LHCN-M2 (cell line): ENCODE measurements at regions not wholly inside any gene's neighbourhood (a gene's known extent, or its start where the extent isn't known, plus 50 kb on each side); places are given as distances from the start of the nearest gene placed in this dataset.

Source experiments
- DNase-seq: peaks from one replicate; pipeline ENCODE4 v3.0.0-alpha.2; 2012; ENCODE audit warnings: low read depth

DNA sequence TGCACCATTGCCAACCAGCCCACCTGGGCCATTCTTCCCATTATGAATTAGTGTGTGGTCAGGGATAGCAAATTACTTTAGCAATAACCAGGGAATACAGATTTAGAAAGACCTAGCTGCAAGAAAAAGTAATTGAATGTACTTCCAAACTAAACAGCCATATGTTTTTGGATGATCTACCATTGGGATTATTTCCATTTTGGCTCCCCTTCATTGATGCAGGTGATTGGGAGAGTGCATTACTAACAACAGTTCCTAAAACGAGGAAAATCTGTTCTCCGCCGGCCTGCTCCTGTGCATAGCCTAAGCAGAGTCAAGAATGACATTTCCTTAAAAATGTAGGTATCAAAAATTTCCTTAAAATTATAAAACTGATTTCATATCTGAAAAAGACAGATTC lies 58.5 kb downstream of the MAIP1 start:
- DNase-seq: no peak

DNA sequence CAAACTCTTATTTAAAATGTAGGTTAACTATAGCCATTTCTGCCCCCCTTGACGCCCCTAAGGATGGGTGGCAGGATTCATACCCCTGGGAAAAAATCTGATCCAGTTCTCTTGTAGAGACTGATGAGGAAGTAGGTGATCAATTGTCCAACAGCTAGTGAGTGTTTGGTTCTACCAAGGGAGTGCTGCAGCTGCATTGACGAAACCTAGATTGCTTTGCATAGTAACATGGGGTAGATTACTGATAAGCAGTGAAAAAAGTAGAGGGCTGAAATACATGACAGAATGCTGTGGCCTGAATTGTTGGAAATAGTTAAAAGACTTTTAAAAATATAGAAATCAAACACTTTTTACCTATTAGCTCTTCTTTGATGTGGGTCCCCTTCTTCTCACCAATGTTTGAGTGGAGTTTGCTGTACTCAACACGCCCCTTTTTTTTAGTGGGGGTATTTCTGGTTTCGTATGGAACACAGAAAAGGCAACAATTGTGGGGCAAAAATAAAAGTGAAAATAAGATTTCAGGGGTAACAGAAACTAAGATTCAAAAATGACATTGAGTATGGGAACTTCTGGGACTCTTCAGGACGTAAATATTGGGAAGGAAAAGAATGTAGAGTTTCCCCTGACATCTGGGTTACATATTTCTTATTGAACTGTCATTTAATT lies 66.2 kb downstream of the MAIP1 start:
- no peak for DNase-seq

DNA sequence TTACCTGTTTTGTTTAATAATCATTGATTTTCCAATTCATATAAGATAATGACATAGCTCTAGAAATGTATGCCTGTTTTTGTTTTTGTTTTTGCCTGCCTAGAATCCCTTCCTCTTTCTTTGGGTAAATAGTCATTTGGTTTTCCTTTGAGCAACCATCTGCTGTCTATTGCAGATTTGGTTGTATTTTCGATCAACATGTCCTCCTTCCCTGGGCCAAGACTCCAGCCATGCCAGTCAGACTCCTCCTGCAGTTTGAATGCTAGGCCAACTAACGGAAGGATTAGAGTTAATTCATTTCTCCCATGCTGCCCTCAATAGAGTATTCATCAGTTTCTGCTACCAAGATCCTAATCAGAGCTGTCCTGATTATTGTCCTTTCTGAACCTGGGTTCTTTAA lies 67.1 kb downstream of the MAIP1 start:
- no peak for DNase-seq

DNA sequence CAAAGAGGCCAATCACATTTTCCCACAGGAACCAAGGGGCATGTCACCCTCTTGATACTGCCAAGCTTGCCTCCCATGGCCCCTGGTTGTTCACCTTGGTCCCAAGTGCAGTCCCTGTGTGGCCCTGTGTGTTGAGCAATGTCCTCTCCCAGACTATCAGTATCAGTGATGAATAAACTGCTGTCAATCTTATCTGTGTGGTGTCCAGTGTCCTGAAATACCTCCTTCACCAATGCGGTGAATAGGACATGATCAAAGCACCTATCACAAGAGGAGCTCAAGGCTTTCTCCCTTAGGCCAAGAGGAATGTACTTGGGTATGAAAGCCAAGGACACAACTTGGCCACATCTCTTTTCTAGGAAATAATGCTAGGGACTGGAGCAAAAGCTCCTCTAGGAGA lies 68.2 kb downstream of the MAIP1 start:
- DNase-seq: no peak

DNA sequence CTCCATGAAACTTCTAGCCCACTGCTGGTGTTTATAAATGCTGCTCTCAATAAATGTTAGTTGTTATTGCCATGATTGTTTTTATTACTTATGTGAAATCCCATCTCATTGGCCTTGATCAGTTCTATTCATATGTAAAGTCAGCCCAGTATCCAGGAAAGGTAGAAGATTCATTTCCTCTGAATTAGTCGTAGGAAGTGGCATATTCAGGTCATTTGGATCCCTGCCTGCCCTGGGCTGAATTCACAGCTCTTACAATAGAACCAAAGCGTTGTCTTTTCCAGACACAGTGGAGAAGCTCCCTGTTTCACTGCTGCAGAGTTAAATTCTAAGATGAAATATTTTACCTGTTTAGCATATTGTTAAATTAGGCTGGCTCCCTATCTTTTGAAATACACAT lies 70.3 kb downstream of the MAIP1 start:
- DNase-seq: peak; percentile 15

DNA sequence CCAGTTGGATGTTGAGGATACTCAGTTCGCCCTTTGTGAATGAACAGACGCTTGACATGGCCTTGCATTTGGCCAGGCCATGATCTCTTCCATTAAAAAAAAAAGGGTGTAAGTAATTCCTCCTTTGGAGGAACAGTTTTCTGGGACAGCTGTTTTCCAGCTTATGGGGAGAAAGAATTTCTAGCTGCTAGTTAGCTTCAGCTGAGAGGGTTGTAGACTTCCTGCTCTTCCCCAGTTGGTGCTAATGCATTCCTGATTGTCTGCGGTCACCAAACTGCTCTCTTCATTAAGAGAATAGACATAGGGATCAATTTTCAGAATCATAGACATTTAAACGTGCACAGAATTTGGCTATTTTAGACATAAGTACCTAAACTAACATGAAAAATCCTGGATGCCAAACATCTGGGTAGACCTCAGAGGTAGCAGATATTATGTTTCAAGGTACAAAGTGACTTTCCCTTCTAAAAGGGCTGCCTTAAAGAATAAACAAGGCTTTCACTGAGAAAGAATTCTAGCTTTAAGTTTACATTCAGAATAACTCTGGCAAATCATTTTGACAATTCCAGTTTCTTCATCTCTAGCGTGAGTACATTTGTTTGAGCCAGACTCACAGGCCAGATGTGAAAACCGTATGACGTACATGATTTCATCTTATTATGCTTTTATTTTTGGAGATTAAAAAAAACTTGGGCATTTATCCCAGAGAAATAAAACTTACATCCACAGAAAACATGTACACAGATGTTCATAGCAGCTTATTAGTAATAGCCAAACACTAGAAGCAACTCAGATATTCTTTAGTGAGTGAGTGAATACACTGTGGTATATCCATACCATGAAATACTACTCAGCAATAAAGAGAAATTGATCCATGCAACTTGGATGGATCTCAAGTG lies 71.2 kb downstream of the MAIP1 start:
- DNase-seq: no peak

DNA sequence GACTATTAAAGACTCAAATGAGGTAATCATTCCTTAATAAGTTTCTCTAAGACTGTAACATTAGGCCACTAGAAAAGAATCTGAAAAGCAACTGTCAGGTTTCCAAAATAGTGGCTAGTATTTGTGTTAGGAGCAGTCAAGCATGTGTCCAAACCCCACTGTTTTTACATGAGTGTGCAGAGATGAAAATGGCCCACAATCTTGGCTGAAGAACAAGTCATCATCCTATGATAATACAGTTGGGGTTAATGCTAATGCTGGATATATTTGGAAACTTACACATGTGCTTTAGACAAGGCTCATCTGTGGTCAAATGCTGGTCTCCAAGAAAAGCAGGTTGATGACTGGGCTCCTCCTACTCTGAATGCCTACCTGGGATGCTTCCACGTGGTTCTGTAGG lies 73.6 kb downstream of the MAIP1 start:
- no peak for DNase-seq

DNA sequence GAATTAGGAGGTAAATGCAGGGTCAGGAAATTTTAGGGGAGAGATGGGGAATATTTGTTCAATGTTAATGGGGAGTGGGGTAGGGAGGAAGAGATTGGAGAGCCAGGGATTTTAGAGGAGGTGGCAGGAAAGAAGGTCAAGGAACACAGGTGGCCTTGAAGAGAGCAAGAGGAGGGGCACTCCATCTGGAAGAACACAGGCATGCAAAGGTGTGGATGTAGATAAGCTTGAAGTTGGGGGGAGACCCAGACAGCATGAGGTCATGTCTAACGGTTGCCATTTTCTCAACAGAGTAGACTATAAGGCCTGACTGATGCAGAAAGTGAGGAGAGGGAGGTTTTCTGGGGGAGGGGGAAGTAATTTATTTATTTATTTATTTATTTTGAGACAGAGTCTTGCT lies 77.5 kb downstream of the MAIP1 start:
- no peak for DNase-seq

DNA sequence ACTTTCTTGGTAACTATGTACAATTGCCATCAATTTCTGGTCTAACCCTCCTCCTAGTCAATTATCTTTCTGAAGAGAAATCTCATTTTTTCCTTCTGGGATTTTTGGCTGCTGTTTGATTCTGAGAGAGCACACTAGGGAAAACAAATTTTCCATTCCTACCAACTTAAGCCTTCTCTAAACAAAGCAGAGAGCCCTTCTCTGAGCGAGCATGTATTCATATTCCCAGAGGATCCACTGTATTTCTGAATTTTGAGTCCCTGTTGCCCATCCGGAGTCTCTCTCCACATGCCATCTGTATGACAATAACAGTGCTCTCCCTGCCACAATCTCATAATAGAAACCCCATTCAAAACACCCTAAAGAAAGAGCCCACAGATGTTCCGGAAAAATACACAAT lies 78.5 kb downstream of the MAIP1 start:
- peak; percentile 29 for DNase-seq

DNA sequence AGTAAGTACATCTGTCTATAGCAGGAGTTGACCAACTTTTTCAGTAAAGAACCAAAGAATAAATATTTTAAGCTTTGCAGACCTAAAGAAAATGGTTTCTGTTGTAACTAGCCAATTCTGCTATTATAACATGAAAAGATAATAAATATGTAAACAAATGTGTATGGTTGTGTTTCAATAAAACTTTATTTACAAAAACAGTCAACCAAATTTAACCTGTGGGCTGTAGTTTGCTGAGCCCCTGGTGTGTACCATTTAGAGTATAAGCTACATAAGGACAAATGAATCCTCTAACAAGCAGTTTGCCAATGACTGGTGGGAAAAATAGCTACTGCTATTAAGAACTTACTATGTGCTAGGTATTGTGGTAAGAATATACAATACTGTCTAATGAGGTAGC lies 79.4 kb downstream of the MAIP1 start:
- DNase-seq: no peak

DNA sequence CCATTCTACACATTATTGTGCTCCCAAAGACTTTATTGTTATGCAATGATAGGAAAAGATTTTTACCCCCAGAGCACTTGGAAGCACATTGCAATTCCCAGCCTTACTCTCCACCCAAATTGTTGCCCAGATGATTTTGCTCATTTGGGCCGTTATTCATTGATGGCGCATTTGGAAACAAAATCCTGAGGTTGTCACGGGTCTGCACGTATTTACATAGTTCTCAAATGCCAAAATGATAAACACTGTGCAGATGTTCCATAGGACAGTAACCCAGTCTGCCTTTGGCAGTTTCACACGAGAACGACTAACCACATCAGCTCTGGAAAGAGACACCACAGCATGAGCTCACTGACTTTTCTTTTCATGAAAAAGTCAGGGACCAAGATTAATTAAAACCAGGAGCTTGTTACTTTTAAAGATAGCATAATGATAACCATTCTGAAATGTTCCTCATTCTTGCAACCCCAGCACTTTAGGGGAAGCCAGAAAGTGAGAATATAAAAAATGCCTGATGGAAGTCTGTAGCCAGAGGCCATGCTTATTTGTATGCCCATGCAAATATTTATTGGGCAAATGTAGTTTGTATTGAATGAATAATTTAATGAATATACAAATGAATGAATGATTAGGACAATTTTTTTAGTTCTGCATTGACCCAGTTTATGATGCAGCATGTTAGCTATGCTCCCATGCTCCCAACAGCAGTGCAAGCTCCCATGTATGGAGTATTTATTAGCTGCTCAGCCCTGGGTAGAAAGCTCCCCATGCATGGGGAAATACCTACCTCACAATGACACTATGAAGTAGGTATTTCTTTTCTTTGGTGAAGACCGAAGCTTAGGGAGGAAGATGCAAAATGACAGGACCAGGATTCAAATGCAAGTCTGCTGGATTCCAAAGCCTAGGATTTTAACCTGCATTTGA lies 84.6 kb downstream of the MAIP1 start:
- DNase-seq: peak; percentile 96

DNA sequence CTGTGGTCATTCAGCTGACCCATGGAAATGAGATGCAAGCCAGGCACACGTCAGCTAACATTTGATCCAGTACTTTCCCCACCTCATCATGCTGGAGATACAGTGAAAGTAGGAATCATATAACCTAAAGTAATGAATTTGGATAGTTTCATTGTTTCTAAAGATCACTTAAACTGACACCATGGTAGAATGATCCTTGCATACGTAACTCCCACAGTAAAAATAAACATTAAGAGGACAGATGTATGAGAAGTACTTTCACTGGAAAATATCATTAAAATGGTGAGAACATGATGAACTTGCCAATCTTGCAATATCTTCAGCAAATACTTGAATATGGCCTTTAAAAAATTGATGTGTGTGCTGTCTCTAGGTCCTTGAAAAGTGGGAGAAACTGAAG lies 85.4 kb downstream of the MAIP1 start:
- no peak for DNase-seq

DNA sequence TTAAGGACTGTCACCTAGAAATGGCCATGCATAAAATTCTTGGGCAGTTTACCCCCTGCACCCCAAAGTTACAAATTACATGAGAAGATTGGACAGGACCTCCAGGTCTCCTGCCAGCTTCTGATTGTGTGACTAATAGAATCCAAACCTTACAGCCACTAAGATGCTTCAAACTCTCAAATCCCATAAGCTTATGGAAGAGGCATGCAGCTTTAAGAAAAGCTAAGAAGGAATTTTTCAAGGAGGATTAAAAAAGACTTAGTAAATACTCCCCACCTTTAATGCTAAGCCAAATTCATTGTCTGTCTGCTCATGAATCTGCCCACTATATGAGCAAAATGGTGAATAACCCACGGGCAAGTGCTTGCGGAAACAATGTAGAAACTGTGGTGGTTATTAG lies 86.3 kb downstream of the MAIP1 start:
- no peak for DNase-seq

DNA sequence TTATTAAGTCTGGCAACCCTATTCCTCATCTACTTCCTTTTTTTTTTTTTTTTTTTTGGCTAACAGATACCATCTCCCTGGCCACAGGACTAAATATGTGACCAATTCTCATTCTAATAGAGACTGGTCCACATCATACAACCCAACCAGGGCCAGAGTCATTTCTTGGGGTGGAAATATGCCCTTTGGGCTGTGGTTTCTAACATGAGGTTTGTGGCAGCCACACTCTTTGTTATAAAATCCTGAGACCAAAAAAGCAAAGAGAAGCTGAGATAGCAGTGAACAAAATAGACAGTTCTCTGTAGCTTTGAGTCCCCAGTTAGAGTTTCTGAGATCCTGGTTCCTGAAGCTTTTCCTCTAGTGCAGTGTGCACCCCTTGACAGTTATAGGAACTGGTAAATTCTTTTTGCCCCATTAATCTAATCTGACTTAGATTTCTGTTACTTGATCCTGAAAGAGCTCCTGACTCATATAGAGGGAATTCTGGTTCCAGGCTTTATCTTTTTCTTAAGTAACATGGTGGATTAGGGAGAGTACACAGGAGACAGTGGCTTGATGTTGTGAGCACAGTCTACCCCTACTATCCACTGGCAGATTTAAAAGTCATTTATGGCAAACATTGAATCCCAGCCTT lies 86.8 kb downstream of the MAIP1 start:
- DNase-seq: peak; percentile 92

DNA sequence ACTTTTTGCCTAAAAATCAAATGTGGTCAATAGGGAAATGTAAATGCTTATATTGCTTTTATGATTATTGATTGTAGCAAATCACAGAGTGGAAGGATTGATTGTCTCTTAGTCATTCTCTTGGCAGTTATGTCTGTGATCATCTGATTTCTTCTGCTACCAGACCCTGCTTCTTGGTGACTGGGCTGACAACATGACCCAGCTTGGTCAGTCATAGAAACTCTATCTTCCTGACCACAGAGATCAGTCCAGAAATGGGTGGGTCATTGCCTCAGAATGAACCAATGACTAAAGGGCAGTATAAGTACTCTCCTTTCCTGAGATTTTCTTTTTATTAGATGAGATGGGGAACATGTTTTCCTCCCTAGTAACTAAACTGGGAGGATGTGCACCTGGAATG lies 87.6 kb downstream of the MAIP1 start:
- DNase-seq: peak; percentile 93

DNA sequence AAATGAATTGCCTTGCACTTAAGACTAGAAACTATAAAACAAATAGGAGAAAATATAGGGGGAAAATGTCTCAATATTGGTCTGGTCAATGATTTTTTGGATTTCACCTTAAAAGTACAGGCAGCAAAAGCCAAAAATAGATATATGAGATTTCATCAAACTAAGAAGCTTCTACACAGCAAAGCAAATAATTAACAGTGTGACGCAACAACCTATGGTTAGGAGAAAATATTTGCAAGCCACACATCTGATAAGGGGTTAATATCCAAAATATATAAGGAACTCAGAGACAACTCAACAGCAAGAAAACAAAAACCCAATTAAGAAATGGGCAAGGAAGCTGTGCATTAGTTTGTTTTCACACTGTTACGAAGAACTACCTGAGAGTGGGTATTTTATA lies 89.1 kb downstream of the MAIP1 start:
- DNase-seq: no peak

DNA sequence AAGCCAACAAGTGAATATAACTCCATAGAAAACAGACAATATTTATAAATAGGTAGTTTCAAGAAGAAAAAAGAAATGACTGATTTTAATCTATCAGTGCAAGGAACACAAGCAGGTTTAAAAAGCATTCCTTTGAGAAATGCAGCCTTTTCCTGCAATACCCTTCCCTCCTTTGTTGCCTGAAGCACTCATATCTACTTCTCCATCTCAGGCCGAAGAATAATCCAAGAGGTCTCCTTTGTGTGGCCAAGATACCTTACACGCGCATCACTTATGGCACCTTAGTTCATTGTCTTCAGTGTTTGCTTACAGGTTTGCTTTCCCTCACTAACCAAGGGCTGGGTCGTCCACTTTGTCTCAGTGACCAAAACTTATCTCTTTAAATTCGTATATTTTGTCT lies 93.0 kb downstream of the MAIP1 start:
- DNase-seq: no peak

DNA sequence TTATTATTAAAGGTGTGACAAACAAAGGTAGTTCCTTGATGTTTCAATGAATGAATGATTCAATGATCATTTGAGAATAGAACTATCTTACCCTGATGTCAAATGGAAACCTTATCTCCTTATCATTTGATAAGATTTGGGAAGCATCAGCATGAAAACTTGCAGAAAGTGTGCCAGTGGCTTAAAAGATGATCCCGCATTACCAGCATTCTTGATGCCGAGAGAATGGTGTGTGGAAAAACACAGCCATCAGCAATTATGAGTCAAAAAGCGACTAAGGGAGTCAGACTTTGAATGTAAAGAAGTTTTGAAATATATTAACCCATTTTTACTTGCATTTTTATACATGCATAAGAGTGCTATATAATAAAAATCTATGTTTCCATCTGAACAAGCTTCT lies 93.7 kb downstream of the MAIP1 start:
- DNase-seq: no peak

DNA sequence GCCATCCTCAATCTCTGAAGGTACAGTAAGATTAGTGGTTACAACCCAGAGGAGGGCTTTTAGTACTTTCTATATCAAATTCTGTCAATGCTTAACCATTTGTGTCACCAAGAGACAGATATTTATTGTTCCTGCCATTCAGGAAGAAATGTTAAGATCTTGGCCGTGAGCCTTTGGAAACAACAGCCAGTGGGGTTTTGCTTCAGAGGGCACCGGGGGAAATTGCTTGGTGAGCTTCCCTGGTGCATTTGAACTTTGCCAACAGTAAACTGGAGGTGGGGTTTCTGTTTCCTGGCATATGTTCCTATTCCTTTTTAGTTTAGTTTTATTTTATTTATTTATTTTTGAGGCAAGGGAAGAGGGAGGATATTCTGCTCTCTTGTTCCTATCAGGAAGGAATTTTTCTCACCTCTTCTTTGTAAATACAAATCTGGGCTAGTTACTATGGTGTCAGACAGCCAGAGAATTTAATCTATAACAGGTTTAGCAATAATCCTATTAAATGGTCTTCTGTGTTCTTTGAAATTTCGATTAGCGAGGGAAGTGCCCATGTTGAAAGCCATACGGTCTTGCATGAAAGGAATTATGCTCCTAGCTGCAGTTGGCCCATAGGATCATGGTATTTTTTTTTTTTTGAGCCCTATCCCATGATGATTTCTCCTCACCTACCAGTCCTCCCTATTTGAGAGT lies 95.7 kb downstream of the MAIP1 start:
- no peak for DNase-seq

DNA sequence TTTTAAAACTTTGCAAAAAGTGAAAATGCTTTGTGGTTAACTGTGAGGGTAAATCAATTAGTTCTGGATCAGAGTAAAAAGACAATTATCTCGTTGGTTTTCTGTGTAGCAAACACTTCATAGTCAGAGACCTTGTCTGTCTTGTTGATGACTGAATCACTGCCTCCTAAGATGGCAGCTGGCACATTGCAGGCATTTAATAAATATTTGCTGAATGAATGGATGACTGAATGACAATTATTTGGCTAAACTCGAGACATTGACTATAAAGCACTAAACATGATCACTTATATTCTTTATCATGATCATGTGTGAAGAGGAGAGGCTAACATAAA lies 96.2 kb downstream of the MAIP1 start:
- peak; percentile 12 for DNase-seq

DNA sequence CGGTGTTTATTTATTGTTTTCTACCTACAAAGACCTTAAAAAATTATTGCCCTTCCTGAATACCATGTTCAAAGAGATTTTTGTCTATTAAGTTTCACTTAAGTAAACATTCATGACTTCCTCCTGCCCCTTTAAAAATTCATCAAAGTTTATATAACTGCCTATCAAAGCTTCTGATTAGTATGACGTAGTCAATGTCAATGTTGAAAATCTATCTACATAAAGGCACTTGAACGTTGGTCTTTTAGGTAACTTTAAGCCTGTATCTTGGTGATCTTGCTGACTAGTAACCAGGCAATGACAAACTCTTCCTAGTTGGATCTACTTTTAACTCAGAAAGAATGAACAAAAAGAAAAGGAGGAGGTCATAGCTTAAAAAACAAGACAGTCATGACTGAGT lies 97.2 kb downstream of the MAIP1 start:
- DNase-seq: no peak
